ENCODE measurements at regions not wholly inside any gene's neighbourhood (a gene's known extent, or its start where the extent isn't known, plus 50 kb on each side); places are given as distances from the start of the nearest gene placed in this dataset.
"Not testable (repeated sequence)": the region's sequence is repeated elsewhere in the genome, so short reads cannot be mapped to it uniquely, and the experiment has no call there.

DNA sequence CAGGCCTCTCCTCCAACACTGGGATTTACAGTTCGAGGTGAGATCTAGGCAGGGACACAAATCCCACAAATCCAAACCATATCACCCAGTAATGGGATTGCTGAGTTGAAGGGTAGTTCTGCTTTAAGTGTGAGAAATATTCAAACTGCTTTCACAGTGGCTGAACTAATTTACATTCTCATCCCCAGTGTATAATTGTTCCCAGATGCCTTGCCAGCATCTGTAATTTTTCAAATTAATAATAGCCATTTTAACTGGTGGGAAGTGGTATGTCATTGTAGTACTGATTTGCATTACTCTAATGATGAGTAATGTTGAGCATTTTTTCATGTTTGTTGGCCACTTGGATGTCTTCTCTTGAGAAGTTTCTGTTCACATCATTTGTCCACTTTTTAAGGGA, 592.8 kb upstream of the GRM3 start:
- no peak for DNase-seq
- no peaks in the 10 kb centered on the region for H3K27me3 ChIP-seq
- in situ Hi-C loops (cut with MboI; ENCODE audit: low sequenced_read_pairs in 4 of 4) (no loop called here), intact Hi-C loops (cut with DNase I; ENCODE audit: low total_unique reads) (no loop called here)
- no peak overlapping the region for H3K27ac ChIP-seq
- H3K36me3 ChIP-seq = no peaks in the 10 kb centered on the region
- H3K4me3 ChIP-seq = no peak overlapping the region
- TF ChIP-seq, protein P1, sequence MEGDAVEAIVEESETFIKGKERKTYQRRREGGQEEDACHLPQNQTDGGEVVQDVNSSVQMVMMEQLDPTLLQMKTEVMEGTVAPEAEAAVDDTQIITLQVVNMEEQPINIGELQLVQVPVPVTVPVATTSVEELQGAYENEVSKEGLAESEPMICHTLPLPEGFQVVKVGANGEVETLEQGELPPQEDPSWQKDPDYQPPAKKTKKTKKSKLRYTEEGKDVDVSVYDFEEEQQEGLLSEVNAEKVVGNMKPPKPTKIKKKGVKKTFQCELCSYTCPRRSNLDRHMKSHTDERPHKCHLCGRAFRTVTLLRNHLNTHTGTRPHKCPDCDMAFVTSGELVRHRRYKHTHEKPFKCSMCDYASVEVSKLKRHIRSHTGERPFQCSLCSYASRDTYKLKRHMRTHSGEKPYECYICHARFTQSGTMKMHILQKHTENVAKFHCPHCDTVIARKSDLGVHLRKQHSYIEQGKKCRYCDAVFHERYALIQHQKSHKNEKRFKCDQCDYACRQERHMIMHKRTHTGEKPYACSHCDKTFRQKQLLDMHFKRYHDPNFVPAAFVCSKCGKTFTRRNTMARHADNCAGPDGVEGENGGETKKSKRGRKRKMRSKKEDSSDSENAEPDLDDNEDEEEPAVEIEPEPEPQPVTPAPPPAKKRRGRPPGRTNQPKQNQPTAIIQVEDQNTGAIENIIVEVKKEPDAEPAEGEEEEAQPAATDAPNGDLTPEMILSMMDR (IDR thresholded peaks at IDR 0.05 in 4 of 5, conservative IDR thresholded peaks at IDR 0.05 in 1 of 5) = no peak
- TF ChIP-seq POLR2A (IDR thresholded peaks at IDR 0.05) = no peak
- ATAC-seq = no peak
- no peaks in the 10 kb centered on the region for H3K9me3 ChIP-seq
- H3K4me1 ChIP-seq = no peaks in the 10 kb centered on the region

DNA sequence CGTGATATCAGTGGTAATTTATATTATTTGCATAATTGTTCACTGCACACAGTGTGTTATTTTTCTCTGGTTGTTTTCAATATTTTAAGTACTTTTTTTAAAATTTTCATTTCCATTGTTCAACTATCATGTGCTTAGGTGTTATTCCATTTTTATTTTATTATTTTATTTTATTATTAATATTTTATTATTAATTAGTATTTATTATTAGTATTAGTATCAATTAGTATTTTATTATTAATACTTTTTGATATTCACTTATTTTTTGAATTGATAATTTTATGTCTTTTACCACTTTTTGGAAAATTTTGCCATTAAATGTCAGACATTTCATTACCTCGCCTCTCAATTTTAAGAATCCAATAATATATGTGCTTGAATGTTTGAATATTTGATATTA, 593.8 kb upstream of the GRM3 start:
- no peak overlapping the region for H3K4me3 ChIP-seq
- intact Hi-C loops (cut with DNase I; ENCODE audit: low total_unique reads) = no loop called here
- no peak overlapping the region for H3K27ac ChIP-seq
- H3K36me3 ChIP-seq = no peaks in the 10 kb centered on the region
- in situ Hi-C loops (cut with MboI; ENCODE audit: low sequenced_read_pairs in 4 of 4) = no loop called here
- no peaks in the 10 kb centered on the region for H3K27me3 ChIP-seq
- DNase-seq (no peak), ATAC-seq (no peak)
- no peak for TF ChIP-seq POLR2A (IDR thresholded peaks at IDR 0.05)
- TF ChIP-seq, protein P1 (IDR thresholded peaks at IDR 0.05 in 4 of 5, conservative IDR thresholded peaks at IDR 0.05 in 1 of 5) = no peak
- no peaks in the 10 kb centered on the region for H3K4me1 ChIP-seq
- H3K9me3 ChIP-seq = no peaks in the 10 kb centered on the region

DNA sequence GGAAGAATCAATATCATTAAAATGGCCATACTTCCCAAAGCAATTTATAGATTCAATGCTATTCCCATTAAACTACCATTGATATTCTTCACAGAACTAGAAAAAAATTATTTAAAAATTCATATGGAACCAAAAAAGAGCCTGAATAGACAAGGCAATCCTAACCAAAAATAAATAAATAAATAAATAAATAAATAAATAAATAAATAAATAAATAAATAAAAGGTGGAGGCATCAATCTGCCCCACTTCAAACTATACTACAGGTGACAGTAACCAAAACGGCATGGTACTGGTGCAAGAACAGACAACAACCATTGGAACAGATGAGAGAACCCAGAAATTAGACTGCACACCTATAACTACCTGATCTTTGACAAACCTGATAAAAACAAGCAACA, 598.5 kb upstream of the GRM3 start:
- H3K36me3 ChIP-seq; H3K4me1 ChIP-seq; H3K27me3 ChIP-seq; H3K4me3 ChIP-seq; H3K27ac ChIP-seq; in situ Hi-C loops (cut with MboI; ENCODE audit: low sequenced_read_pairs in 4 of 4); DNase-seq; intact Hi-C loops (cut with DNase I; ENCODE audit: low total_unique reads); ATAC-seq; H3K9me3 ChIP-seq: not testable (repeated sequence)

DNA sequence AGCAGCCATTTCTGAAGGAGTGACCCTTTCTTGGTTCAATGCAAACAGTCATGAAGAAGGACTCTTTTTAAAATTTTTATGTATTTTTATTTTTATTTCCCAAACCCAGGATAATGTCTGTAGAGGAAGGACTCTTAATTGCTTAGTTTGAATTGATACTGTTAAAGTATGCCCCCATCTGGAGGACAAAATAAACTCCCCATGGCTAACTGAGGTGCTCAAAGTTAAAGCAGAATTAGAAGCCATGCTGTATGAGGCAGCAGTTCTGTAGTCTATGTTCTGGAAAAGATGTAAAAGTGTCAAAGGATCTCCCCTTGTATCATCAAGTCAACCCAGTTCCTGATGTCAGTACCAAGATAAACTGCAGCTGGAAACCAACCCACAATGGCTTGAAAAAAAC, 617.9 kb upstream of the GRM3 start:
- no peak for ATAC-seq
- no peak for TF ChIP-seq POLR2A (IDR thresholded peaks at IDR 0.05)
- TF ChIP-seq, protein P1 (IDR thresholded peaks at IDR 0.05 in 4 of 5, conservative IDR thresholded peaks at IDR 0.05 in 1 of 5) = no peak
- in situ Hi-C loops (cut with MboI; ENCODE audit: low sequenced_read_pairs in 4 of 4) = no loop called here
- no peak overlapping the region for H3K27ac ChIP-seq
- H3K9me3 ChIP-seq = no peaks in the 10 kb centered on the region
- H3K27me3 ChIP-seq = no peaks in the 10 kb centered on the region
- H3K4me1 ChIP-seq = no peaks in the 10 kb centered on the region
- no peaks in the 10 kb centered on the region for H3K36me3 ChIP-seq
- H3K4me3 ChIP-seq = no peak overlapping the region
- intact Hi-C loops (cut with DNase I; ENCODE audit: low total_unique reads) = no loop called here
- no peak for DNase-seq

DNA sequence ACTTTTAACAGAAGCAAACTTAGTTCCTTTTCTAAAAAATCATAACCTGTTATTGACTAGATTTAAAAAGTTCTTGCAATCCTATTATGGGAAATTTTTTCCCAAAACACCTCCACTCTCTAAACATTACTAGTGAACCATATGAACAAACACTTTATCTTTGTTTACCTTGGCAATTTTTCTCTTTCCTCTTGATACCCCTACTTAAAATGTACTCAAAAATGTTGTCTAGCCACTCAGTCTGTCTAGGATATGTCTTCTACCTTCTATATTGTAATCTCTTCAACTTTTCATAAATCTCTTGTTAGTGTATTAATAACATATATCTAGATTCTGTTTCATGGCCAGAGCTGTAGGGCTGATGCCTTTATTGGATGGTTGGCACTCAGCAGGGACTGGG, 630.0 kb upstream of the GRM3 start:
- no peak for TF ChIP-seq POLR2A (IDR thresholded peaks at IDR 0.05)
- TF ChIP-seq, protein P1 (IDR thresholded peaks at IDR 0.05 in 4 of 5, conservative IDR thresholded peaks at IDR 0.05 in 1 of 5) = no peak
- ATAC-seq (no peak), DNase-seq (no peak)
- Histone ChIP-seq H3K27ac (no peak overlapping the region), H3K9me3 (no peaks in the 10 kb centered on the region), H3K4me3 (no peak overlapping the region), H3K4me1 (no peaks in the 10 kb centered on the region), H3K27me3 (no peaks in the 10 kb centered on the region), H3K36me3 (no peaks in the 10 kb centered on the region)
- in situ Hi-C loops (cut with MboI; ENCODE audit: low sequenced_read_pairs in 4 of 4) (no loop called here), intact Hi-C loops (cut with DNase I; ENCODE audit: low total_unique reads) (no loop called here)
